GM21576 (cell line): ENCODE measurements at regions not wholly inside any gene's neighbourhood (a gene's known extent, or its start where the extent isn't known, plus 50 kb on each side); places are given as distances from the start of the nearest gene placed in this dataset.

Experiments used
- ATAC-seq: cut with Tn5 transposase; IDR thresholded peaks from one replicate; pipeline ENCODE4 v1.9.1; 2021; ENCODE audit warnings: mild to moderate bottlenecking, moderate library complexity; ENCODE audit not compliant: unreplicated experiment

- no peak for ATAC-seq
Observed at GRCh38 chr14:97618401-97618800, 821.2 kb downstream of the VRK1 start.

- no peak for ATAC-seq
Observed at GRCh38 chr14:97618917-97619690, 821.9 kb downstream of the VRK1 start.

GRCh38 chr14:97620066-97620465, 822.9 kb downstream of the VRK1 start:
- no peak for ATAC-seq

GRCh38 chr14:97624985-97625384, 827.8 kb downstream of the VRK1 start:
- no peak for ATAC-seq

- ATAC-seq, result no peak
Observed at GRCh38 chr14:97625477-97625876, 828.3 kb downstream of the VRK1 start.

- ATAC-seq, result no peak
Observed at GRCh38 chr14:97626088-97626487, 828.9 kb downstream of the VRK1 start.

GRCh38 chr14:97630249-97630648, 833.1 kb downstream of the VRK1 start:
- no peak for ATAC-seq

- ATAC-seq, result no peak
Observed at GRCh38 chr14:97633131-97633738, 836.1 kb downstream of the VRK1 start.

GRCh38 chr14:97634751-97635150, 837.6 kb downstream of the VRK1 start:
- ATAC-seq, result no peak

- no peak for ATAC-seq
Observed at GRCh38 chr14:97638864-97639263, 841.7 kb downstream of the VRK1 start.

GRCh38 chr14:97640031-97640430, 842.8 kb downstream of the VRK1 start:
- no peak for ATAC-seq

GRCh38 chr14:97641827-97642226, 844.6 kb downstream of the VRK1 start:
- ATAC-seq, result no peak

- ATAC-seq, result no peak
Observed at GRCh38 chr14:97642631-97643030, 845.4 kb downstream of the VRK1 start.

- ATAC-seq, result no peak
Observed at GRCh38 chr14:97644365-97644764, 847.2 kb downstream of the VRK1 start.

- ATAC-seq, result no peak
Observed at GRCh38 chr14:97649752-97650151, 852.6 kb downstream of the VRK1 start.

GRCh38 chr14:97655169-97655948, 858.2 kb downstream of the VRK1 start:
- no peak for ATAC-seq

- no peak for ATAC-seq
Observed at GRCh38 chr14:97657609-97658008, 860.4 kb downstream of the VRK1 start.

- ATAC-seq, result no peak
Observed at GRCh38 chr14:97687944-97688630, 890.9 kb downstream of the VRK1 start.

- no peak for ATAC-seq
Observed at GRCh38 chr14:97688631-97689336, 891.6 kb downstream of the VRK1 start.

GRCh38 chr14:97692084-97692483, 894.9 kb downstream of the VRK1 start:
- ATAC-seq, result no peak
